ENCODE measurements at regions not wholly inside any gene's neighbourhood (a gene's known extent, or its start where the extent isn't known, plus 50 kb on each side); places are given as distances from the start of the nearest gene placed in this dataset.
"Not testable (repeated sequence)": the region's sequence is repeated elsewhere in the genome, so short reads cannot be mapped to it uniquely, and the experiment has no call there.

- no peak for DNase-seq (ENCODE audit: low read depth in 2 of 2)
Measured at GRCh38 chr3:187795207-187795960, 50.1 kb upstream of the BCL6 start.

GRCh38 chr3:187798126-187798525, 52.9 kb upstream of the BCL6 start:
- DNase-seq (ENCODE audit: low read depth in 2 of 2) = no peak

- no peak for DNase-seq (ENCODE audit: low read depth in 2 of 2)
Measured at GRCh38 chr3:187798531-187799530, 53.6 kb upstream of the BCL6 start.

GRCh38 chr3:187799942-187800641, 54.8 kb upstream of the BCL6 start:
- DNase-seq (ENCODE audit: low read depth in 2 of 2) = no peak

GRCh38 chr3:187801152-187801551, 55.9 kb upstream of the BCL6 start:
- no peak for DNase-seq (ENCODE audit: low read depth in 2 of 2)

GRCh38 chr3:187802203-187802927, 57.1 kb upstream of the BCL6 start:
- no peak for DNase-seq (ENCODE audit: low read depth in 2 of 2)

- DNase-seq (ENCODE audit: low read depth in 2 of 2) = no peak
Measured at GRCh38 chr3:187802928-187803259, 57.6 kb upstream of the BCL6 start.

- no peak for DNase-seq (ENCODE audit: low read depth in 2 of 2)
Measured at GRCh38 chr3:187804120-187804744, 59.0 kb upstream of the BCL6 start.

- DNase-seq (ENCODE audit: low read depth in 2 of 2) = no peak
Measured at GRCh38 chr3:187804745-187805121, 59.5 kb upstream of the BCL6 start.

GRCh38 chr3:187805774-187806173, 60.5 kb upstream of the BCL6 start:
- no peak for DNase-seq (ENCODE audit: low read depth in 2 of 2)

GRCh38 chr3:187807086-187807862, 62.0 kb upstream of the BCL6 start:
- DNase-seq (ENCODE audit: low read depth in 2 of 2) = no peak

GRCh38 chr3:187808527-187808895, 63.2 kb upstream of the BCL6 start:
- DNase-seq (ENCODE audit: low read depth in 2 of 2) = no peak

- DNase-seq (ENCODE audit: low read depth in 2 of 2) = no peak
Measured at GRCh38 chr3:187809612-187809991, 64.3 kb upstream of the BCL6 start.

GRCh38 chr3:187810021-187810446, 64.8 kb upstream of the BCL6 start:
- DNase-seq (ENCODE audit: low read depth in 2 of 2) = no peak

- peak in 1 of 2 experiments; percentile 17 for DNase-seq (ENCODE audit: low read depth in 2 of 2)
Measured at GRCh38 chr3:187811585-187812250, 66.5 kb upstream of the BCL6 start.

GRCh38 chr3:187812496-187812895, 67.2 kb upstream of the BCL6 start:
- DNase-seq (ENCODE audit: low read depth in 2 of 2) = no peak

- DNase-seq (ENCODE audit: low read depth in 2 of 2) = no peak
Measured at GRCh38 chr3:187813198-187813597, 67.9 kb upstream of the BCL6 start.

- not testable (repeated sequence) for DNase-seq (ENCODE audit: low read depth in 2 of 2)
Measured at GRCh38 chr3:187817766-187818165, 72.5 kb upstream of the BCL6 start.

- DNase-seq (ENCODE audit: low read depth in 2 of 2) = no peak
Measured at GRCh38 chr3:187821616-187822317, 76.5 kb upstream of the BCL6 start.
